HG03342 (cell line): ENCODE measurements at regions not wholly inside any gene's neighbourhood (a gene's known extent, or its start where the extent isn't known, plus 50 kb on each side); places are given as distances from the start of the nearest gene placed in this dataset.

Source experiments
- ATAC-seq: cut with Tn5 transposase; IDR thresholded peaks from one replicate; pipeline ENCODE4 v1.9.1; 2021; ENCODE audit warnings: mild to moderate bottlenecking, moderate library complexity; ENCODE audit not compliant: unreplicated experiment

DNA sequence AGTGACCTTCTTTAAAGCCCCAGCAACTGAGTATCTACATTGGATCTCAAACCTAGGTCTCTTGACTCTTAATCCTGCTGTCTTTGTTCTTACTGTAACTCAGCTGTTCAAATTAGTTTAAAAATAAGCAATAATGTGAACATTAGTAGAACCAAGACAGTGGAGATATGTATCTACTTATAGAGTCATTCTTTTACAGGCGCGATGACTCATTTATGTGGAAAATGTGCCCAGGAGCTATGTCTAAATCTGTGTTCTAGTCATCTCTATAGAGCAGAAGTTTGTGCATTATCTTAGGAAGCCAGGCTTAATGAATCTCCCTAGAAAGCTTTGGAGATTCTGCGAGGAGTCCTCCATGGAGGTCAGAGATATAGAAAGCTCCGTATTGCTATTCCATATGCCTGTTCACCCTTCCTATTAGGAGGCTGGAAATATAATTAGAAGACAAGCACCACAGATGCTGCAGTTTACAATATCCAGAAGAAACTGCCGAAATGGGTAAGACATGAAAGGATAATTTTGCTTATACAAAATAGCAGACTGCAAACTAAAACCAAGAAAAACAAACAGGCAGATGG, 211.6 kb downstream of the TRIB2 start:
- ATAC-seq, result no peak

GRCh38 chr2:12928775-12929401, 212.2 kb downstream of the TRIB2 start:
- ATAC-seq, result no peak

DNA sequence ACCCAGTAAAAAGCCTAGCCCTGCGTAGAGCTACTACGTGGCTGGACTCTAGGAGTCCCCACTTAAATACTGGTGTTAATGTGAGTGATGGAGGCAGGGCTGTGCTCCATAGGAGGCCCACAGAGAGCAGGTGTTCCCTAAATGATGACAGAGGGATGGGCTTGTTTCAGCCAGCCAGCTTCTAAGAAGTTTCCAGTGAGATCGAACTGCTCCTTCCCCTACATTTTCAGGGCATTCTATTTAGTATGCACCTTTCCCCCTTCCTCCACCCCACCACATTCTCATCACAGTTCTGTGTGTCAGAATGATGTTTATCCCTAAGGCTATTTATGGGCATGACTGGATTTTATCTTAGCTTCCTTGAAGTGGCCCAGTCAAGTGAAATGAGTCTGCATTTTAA, 213.0 kb downstream of the TRIB2 start:
- ATAC-seq, result no peak

DNA sequence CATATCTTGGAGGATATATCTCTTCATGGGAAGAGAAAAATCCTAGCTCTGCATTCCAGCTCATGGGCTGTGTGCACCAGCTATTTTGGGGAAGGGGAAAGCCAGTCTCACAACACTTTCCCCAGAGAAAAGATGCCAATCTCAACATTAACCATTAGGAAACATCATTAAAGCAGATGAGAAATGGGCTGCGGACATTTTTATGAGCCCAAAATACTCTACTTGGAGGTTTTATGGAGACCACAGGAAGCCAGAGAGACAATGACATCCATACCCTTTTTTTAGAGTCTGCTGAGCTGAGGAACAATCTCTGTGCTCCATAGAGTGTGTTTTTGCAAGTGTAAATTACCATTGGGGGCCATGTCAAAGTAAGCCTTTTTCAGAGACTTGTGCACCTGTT, 213.7 kb downstream of the TRIB2 start:
- no peak for ATAC-seq

- ATAC-seq, result no peak
These were observed 214.6 kb downstream of the TRIB2 start for GRCh38 chr2:12931186-12931844.

- no peak for ATAC-seq
These were observed 215.5 kb downstream of the TRIB2 start for GRCh38 chr2:12932192-12932591.

DNA sequence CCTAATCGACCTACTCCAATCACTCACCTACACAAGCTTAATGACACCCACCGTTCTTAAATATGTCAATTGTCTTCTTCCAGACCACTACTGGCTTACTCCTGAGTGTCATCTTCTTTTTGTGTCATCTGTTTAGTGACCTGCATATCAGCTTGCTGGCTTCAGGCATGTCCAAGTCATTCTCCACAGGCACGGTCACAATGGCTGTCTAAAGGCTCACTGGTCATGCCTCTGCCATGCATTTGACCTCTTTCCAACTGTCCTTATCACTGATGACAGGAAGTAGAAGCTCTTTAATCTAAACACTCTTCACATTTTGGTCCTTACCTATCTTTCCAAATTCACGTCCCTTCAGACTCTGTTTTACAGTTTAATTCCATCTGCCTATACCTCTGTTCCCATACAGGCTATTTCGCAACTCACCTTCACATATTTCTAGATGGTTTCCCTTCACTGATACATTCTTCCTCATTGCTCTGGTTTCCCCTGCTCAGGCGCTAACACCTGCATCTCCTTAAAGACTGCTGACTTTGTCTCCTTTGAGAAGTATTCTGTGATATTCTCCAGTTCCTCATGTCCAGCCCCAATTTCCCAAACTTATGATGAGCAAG, 217.5 kb downstream of the TRIB2 start:
- no peak for ATAC-seq

DNA sequence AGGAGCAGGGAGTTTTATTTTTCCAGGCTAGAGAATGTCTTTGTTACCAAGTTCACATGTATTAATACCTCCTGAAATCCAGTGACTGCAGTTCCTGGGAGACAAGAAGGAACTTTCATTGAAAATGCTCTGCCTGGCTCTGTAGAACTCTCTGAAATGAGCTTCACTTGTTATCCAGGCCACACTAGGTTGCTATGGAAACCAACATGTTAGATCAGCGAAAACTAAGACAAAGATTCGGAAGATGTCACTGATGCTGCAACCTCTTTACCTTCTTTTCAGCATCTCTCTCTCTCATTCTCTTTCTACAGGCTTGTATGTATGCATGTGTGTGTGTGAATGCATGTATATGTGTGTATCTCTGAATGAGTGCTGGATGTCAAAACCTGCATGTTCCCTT, 218.5 kb downstream of the TRIB2 start:
- ATAC-seq, result no peak

DNA sequence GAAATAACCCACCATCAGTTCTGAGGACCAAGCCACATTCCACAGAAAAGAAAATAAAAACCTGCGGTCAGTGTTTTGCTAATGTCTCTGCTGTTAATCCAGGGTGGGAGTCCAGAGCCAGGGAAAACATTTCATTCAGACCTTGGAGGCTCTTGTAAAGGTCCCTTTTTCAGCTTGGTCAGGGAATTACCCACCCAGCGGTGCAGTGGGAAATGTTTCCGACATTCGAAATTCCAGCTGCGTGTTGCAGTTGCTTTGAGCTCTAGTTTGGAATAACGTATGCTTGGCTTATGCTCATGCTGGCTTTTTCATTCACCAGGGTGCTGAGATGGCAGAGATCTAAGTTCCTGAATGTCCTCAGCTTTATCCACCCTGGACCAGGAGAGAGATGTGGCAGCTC, 219.1 kb downstream of the TRIB2 start:
- ATAC-seq, result no peak

GRCh38 chr2:12941203-12941602, 224.5 kb downstream of the TRIB2 start:
- no peak for ATAC-seq

- no peak for ATAC-seq
These were observed 231.7 kb downstream of the TRIB2 start for GRCh38 chr2:12948231-12948960.

DNA sequence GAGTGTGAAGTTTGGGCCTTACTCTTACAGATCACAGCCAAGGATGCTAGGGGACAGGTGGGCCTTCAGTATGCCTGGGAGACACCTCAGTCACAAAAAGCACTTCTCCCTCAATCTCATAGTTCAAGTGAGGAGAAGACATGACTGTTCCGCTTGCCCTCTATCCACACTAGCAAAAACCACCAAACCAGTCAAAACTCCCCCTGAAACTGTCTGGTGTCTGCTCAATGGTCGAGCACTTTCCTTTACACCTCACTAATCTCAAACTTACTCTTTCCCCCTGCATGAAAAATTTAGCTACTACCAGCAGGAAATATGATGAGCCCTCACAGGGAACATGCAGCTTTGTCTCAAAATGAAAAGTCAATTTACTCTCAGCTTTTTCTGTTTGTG, 232.2 kb downstream of the TRIB2 start:
- ATAC-seq, result peak; percentile 76

GRCh38 chr2:12949406-12949805, 232.7 kb downstream of the TRIB2 start:
- ATAC-seq, result no peak

GRCh38 chr2:12950174-12950573, 233.4 kb downstream of the TRIB2 start:
- no peak for ATAC-seq

DNA sequence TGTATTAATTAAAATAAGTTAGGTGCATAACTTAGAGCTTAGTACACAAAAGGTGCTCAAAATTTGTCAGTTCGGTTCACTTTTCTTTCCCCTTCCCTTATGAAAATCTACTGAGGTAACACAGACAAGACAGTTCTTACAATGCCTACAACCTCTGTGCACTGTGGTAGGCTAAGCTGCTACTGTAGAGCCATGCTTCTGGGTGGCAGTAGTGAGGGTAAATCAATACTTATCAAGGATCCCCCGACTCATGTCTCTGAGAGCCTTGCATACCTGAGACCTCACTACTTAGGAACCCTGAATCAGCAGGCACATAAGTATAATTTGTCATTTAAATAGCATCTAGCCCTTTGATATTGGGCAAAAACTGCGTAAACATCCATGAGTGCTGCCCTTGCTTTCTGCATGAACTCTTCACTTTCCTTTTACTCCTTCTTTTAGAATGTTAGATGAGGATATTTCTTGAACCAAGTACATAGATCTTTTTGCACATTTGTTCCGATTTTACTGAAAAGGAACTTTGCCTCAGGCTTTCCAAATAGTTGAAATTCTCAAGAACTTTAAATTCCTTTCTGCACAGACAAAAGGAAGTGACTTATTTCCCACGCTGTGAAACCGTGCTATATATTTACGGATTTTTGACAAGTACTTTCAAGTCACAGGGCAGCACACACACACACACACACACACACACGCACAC, 234.4 kb downstream of the TRIB2 start:
- no peak for ATAC-seq

DNA sequence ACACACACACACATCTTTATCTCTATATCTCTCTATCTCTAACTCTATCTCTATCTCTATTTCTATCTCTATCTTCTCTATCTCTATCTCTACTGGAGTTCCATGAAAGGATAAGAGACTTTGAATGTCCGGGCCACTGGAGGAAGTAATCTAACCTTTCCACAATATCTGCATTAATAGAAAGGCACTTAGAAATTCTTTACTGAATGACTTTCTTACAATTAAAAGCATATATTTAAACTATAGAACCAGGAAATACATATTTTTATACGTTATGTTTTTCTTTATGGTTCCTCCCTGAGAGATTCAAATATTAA, 234.9 kb downstream of the TRIB2 start:
- ATAC-seq, result no peak

DNA sequence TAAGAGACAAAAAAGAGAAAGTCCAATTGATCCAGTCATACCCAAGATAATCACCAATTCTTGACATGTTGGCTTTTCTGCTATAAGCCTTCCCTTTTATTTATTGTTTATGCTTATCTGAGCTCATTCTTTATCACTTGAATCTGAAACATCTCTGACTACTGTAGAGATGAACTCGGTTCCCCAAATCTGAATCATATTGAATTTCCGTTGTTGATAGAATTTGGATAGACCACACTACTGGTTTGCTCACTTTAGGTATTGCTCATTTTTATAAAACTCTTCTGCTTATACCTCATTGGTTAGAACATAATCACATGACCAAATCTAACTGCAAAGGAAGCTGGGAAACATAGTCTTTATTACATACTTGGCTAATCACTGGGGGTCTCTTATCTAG, 236.9 kb downstream of the TRIB2 start:
- ATAC-seq, result no peak

DNA sequence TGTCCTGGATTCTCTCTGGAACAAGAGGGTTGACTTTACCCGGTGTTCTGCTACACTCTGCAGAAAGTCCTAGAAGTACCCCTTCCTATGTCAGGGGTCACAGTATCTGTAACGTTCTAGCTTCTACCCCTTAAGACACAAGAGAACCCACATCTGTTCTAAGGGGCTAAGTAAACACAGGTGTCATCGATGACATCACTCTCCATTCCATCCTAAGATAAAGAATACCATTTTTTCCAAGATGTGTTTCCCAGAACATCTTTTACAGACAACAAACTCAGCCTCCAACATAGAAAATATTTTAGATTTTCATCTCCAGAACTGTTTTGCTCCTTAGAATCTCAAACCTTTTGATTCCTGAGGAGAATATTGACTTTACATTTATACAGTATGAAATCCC, 239.1 kb downstream of the TRIB2 start:
- ATAC-seq, result no peak

- ATAC-seq, result no peak
These were observed 240.5 kb downstream of the TRIB2 start for GRCh38 chr2:12957251-12957650.

- ATAC-seq, result no peak
These were observed 243.2 kb downstream of the TRIB2 start for GRCh38 chr2:12959935-12960334.

GRCh38 chr2:12960671-12961070, 243.9 kb downstream of the TRIB2 start:
- no peak for ATAC-seq
